GM12875 (cell line): ENCODE measurements at regions not wholly inside any gene's neighbourhood (a gene's known extent, or its start where the extent isn't known, plus 50 kb on each side); places are given as distances from the start of the nearest gene placed in this dataset.

ENCODE experiments used
- H3K4me3 ChIP-seq: one replicate; pipeline ENCODE4 v1.5.1; 2011; ENCODE audit warnings: low read depth, low read length, control low read depth
- TF ChIP-seq, protein P1 (sequence below): IDR thresholded peaks from 2 replicates; pipeline ENCODE4 v1.5.1; 2011; ENCODE audit warnings: low read depth, mild to moderate bottlenecking, control low read depth, inconsistent platforms, low read length, moderate library complexity, borderline replicate concordance; ENCODE audit not compliant: insufficient read depth

DNA sequence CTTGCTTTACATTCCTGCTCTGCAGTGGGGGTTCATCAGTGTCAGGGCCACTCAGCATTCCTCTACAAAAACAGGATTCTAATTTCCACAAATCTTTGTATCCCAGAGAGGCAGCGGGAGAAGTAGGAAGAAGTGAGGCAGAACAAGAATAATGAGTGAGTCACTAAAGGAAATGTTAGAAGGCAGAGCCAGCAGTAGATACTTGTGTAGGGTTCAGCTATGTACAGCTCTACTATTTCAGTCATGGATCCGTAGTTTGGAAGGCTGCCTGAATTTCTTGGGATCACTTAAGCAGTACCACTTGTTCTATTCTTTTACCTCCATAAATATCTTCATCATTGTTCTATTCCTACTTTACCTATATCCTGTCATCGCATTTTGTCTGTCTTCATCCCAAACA is 246.3 kb upstream of the TLE4 start:
- TF ChIP-seq, protein P1, sequence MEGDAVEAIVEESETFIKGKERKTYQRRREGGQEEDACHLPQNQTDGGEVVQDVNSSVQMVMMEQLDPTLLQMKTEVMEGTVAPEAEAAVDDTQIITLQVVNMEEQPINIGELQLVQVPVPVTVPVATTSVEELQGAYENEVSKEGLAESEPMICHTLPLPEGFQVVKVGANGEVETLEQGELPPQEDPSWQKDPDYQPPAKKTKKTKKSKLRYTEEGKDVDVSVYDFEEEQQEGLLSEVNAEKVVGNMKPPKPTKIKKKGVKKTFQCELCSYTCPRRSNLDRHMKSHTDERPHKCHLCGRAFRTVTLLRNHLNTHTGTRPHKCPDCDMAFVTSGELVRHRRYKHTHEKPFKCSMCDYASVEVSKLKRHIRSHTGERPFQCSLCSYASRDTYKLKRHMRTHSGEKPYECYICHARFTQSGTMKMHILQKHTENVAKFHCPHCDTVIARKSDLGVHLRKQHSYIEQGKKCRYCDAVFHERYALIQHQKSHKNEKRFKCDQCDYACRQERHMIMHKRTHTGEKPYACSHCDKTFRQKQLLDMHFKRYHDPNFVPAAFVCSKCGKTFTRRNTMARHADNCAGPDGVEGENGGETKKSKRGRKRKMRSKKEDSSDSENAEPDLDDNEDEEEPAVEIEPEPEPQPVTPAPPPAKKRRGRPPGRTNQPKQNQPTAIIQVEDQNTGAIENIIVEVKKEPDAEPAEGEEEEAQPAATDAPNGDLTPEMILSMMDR: no peak
- no peak overlapping the region for H3K4me3 ChIP-seq

DNA sequence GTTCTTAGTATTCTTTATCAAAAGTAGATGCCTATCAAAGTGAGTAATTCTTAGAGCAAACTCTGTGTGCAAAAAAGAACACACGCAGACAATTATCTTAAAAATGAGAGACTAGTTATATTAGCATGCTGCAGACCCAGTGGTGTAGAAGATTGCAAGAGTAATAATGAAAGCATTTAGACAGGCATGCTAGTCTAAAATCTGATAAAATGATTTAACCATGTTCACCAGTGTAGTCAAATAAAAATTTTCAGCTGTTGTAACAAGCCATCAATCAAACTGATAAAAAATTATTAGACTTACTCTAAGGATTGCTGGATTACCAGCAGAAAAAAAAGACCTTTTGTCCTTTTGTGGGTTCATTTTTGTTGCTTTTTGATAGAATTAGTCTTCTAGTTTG is 241.9 kb upstream of the TLE4 start:
- no peak overlapping the region for H3K4me3 ChIP-seq
- TF ChIP-seq, protein P1: no peak

DNA sequence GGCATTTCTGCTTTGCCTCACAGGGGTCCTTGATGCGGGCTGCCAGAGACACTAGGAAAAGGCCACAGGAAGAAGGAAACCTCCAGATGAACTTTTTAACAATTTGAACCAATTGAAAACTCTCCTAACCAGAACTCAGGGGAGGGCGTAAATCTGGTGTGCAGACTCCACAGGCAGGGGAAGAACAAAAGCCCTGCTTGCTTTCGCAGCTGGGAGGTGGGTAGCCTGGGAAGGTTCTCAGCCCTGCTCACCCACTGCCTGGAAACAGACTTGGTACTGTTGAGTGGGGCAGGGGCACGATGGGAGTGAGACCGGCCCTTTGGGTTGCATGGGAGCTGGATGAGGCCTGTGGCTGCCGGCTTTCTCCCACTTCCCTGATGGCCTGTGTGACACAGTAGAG is 237.8 kb upstream of the TLE4 start:
- H3K4me3 ChIP-seq: no peak overlapping the region
- TF ChIP-seq, protein P1: no peak

DNA sequence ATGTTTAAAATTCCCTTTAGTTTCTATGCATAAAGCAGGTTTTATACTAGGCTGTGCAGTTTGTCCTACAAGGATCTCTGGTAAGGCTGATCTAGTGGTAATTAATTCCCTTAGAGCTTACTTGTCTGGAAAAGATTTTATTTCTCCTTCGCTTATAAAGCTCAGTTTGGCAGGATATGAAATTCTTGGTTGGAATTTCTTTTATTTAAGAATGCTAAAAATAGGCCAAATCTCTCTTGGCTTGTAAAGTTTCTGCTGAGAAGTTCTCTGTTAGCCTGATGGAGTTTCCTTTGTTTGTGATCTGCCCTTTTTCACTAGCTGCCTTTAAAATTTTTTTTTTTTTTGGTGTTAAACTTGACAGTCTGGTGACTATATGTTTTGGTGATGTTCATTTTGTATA is 237.1 kb upstream of the TLE4 start:
- TF ChIP-seq, protein P1: no peak
- H3K4me3 ChIP-seq: no peak overlapping the region

DNA sequence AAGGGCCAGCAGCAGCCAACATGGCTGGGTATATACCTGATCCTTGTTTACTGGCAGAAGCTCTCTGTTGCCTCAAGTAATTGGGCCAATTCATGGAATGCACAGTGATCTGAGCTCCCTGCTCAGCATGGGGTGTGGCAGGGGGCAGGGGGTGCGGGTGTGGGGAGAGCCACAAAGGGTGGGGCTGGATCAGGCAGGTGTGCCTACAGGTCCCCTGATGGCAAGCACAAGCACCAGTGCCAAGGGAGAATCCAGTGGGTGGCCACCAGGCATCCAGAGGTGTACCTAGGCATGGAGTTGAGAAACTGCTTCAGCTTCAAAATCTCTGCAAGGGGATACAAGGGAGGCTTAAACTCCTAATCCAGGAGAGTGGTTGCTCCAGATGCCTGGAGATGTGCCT is 235.8 kb upstream of the TLE4 start:
- TF ChIP-seq, protein P1: no peak
- no peak overlapping the region for H3K4me3 ChIP-seq

DNA sequence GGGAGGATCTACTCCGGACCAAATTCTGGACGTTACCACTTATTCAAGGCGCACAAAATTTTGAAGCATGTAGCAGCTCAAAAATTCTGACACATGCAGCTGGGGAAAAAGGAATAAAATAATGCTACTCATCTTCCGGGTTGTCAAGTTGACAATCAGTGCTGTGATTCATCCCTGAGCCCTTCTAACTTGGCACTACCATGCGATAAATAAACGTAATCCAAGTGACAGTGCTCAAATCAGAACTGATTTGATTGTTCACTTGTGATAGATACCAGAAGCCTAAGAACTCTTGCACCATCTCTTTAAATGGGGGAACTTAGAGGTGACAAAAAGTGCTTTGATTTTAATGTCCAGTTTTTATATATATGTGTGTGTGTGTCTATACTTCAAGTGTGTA is 230.2 kb upstream of the TLE4 start:
- H3K4me3 ChIP-seq: no peak overlapping the region

GRCh38 chr9:79346350-79347020 is 225.3 kb upstream of the TLE4 start:
- no peak overlapping the region for H3K4me3 ChIP-seq
- TF ChIP-seq, protein P1: no peak

More for the DNA sequence above, 230.2 kb upstream of the TLE4 start:
- TF ChIP-seq, protein P1: no peak
